K562 (cell line): ENCODE measurements at regions not wholly inside any gene's neighbourhood (a gene's known extent, or its start where the extent isn't known, plus 50 kb on each side); places are given as distances from the start of the nearest gene placed in this dataset.

ENCODE experiments used
- ATF3 ChIP-seq, 2 experiments: fragments of 450-650 bp in 1 of 2; sonication (generic) in 1 of 2; formaldehyde crosslinking in 1 of 2; IDR thresholded peaks in 1 of 2; conservative IDR thresholded peaks in 1 of 2; 2 replicates each; pipeline versions ENCODE4 v1.6.1 to v1.8.1; 2016 to 2023; ENCODE audit warnings: mild to moderate bottlenecking in 2 of 2, moderate library complexity in 2 of 2, inconsistent platforms in 1 of 2, missing genetic modification reagents in 1 of 2
- BACH1 ChIP-seq: fragments of 200-800 bp; sonication (Bioruptor generic); IDR thresholded peaks from 2 replicates; pipeline ENCODE4 v1.6.1; 2016; ENCODE audit warnings: missing genetic modification characterization, missing compliant biosample characterization
- BDP1 ChIP-seq: IDR thresholded peaks from 3 replicates; pipeline ENCODE4 v1.6.1; 2011; ENCODE audit not compliant: insufficient read length, insufficient read depth
- BRD9 ChIP-seq: fragments of 450-650 bp; IDR thresholded peaks from 2 replicates; pipeline ENCODE4 v1.6.1; 2018; ENCODE audit warnings: low read depth; ENCODE audit not compliant: partially characterized antibody
- CBFB ChIP-seq: sonication (generic); formaldehyde crosslinking; IDR thresholded peaks from 2 replicates; pipeline ENCODE4 v1.4.0; 2020; ENCODE audit warnings: mild to moderate bottlenecking, missing genetic modification reagents
- CTCFL ChIP-seq: IDR thresholded peaks from 2 replicates; pipeline ENCODE4 v1.6.1; 2011; ENCODE audit warnings: borderline replicate concordance, low read depth, mild to moderate bottlenecking, moderate library complexity, low read length; ENCODE audit not compliant: insufficient read depth, poor library complexity, severe bottlenecking
- HDAC1 ChIP-seq, 2 experiments: fragments of 450-650 bp; IDR thresholded peaks; 2 replicates each; pipeline ENCODE4 v1.6.1; 2016 to 2017; ENCODE audit warnings: inconsistent platforms in 1 of 2, mild to moderate bottlenecking in 1 of 2, moderate library complexity in 1 of 2
- HDAC3 ChIP-seq: fragments of 450-650 bp; IDR thresholded peaks from 2 replicates; pipeline ENCODE4 v1.6.1; 2018; ENCODE audit warnings: borderline replicate concordance, mild to moderate bottlenecking, moderate library complexity; ENCODE audit not compliant: partially characterized antibody
- KAT8 ChIP-seq: fragments of 450-650 bp; IDR thresholded peaks from 2 replicates; pipeline ENCODE4 v1.6.1; 2016; ENCODE audit warnings: low read depth, mild to moderate bottlenecking
- MAFF ChIP-seq: IDR thresholded peaks from 2 replicates; pipeline ENCODE4 v1.6.1; 2012; ENCODE audit warnings: low read length, improper control_type of control experiment
- NR4A1 ChIP-seq, 2 experiments: fragments of 250-450 bp in 1 of 2; fragments of 450-650 bp in 1 of 2; sonication (Bioruptor Pico) in 1 of 2; IDR thresholded peaks; 2 replicates each; pipeline versions ENCODE4 v1.4.0 to v1.6.1; 2016 to 2020; ENCODE audit warnings: mild to moderate bottlenecking in 2 of 2, missing compliant biosample characterization in 1 of 2, missing genetic modification characterization in 1 of 2, moderate library complexity in 1 of 2
- PHF20 ChIP-seq: fragments of 450-650 bp; IDR thresholded peaks from 2 replicates; pipeline ENCODE4 v1.6.1; 2018; ENCODE audit not compliant: partially characterized antibody
- TAF7 ChIP-seq: fragments of 450-650 bp; IDR thresholded peaks from 2 replicates; pipeline ENCODE4 v1.6.1; 2016; ENCODE audit warnings: missing genetic modification characterization, missing compliant biosample characterization
- TGIF2 ChIP-seq: sonication (generic); formaldehyde crosslinking; IDR thresholded peaks from 2 replicates; pipeline ENCODE4 v1.8.1; 2022; ENCODE audit warnings: mild to moderate bottlenecking, missing genetic modification reagents, moderate library complexity
- YBX1 ChIP-seq: fragments of 450-650 bp; IDR thresholded peaks from 2 replicates; pipeline ENCODE4 v1.7.1; 2016; ENCODE audit warnings: mild to moderate bottlenecking
- ZNF224 ChIP-seq: sonication (generic); formaldehyde crosslinking; IDR thresholded peaks from 2 replicates; pipeline ENCODE4 v1.8.0; 2022; ENCODE audit warnings: mild to moderate bottlenecking, missing genetic modification reagents
- ZNF24 ChIP-seq: fragments of 450-650 bp; IDR thresholded peaks from 2 replicates; pipeline ENCODE4 v1.6.1; 2016
- ZNF3 ChIP-seq: fragments of 250-450 bp; sonication (Bioruptor Pico); IDR thresholded peaks from 2 replicates; pipeline ENCODE4 v1.5.0; 2021; ENCODE audit warnings: mild to moderate bottlenecking, moderate library complexity
- TF ChIP-seq, protein P1 (sequence below): sonication (generic); formaldehyde crosslinking; IDR thresholded peaks from 2 replicates; pipeline ENCODE4 v1.8.1; 2022; ENCODE audit warnings: missing genetic modification reagents
- TF ChIP-seq, protein P2 (sequence below): sonication (generic); formaldehyde crosslinking; IDR thresholded peaks from 2 replicates; pipeline ENCODE4 v1.8.0; 2022; ENCODE audit warnings: mild to moderate bottlenecking, missing genetic modification reagents
- TF ChIP-seq, protein P3 (sequence below): conservative IDR thresholded peaks from 2 replicates; pipeline ENCODE4 v1.6.1; 2011; ENCODE audit warnings: low read depth, mild to moderate bottlenecking, low read length; ENCODE audit not compliant: control insufficient read depth

DNA sequence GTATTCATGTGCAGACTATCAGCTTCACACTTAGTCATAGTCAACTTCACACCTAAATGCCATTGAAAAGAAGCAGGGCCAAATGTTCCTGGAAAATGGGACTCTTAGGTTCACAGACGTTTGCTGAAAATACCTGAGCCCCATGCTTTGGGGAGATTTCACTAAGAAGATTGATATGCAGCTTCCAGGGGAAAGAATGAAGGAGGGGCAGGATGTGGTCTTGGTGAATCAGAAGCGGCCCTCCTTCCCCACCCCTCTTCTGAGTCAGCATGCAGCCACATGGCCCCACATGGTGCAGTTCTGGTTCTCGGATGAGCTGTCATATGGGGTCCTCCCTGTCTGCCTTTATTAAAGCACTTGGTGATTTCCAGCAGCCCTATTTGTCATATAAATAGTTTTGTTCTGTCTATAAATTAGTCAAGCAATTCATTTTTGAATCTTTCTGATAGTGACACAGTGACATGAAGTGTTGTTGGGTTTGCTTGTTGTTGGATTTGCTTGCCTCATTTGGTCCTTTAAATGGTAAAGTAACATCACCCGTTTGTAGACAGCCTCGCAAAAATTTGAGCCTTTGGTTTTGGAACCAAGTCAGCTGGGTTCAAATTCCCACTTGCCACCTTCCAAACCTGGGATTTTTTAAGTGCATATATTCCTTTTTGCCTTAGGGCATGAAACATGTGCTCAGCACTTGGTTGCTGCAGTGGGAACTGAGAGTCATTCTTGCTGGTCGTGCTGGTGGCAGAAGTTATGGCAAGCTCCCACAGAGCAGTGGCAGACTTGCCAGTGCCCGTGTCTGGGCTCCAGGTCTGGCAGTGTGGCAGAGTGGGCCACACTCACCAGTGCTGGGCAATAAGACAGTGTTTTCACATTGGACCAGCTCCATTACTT, 68.1 kb upstream of the CDK6 start (continued):
- TF ChIP-seq CBFB (CRISPR knock-in tag) (peak; percentile 80; the same call in 1 of the 2 replicates), ZNF224 (CRISPR knock-in tag) (no peak), BACH1 (tag) (peak; percentile 45; the same call in 1 of the 2 replicates), HDAC1 (IDR thresholded peaks at IDR 0.05) (peak in 1 of 2 experiments; percentile 20; a peak in 1 of 4 replicates), BRD9 (no peak), ATF3 (IDR thresholded peaks at IDR 0.05) (peak; percentile 84), ATF3 (CRISPR knock-in tag; conservative IDR thresholded peaks at IDR 0.05) (0 out of 2 replicates have a peak, but pooled peaks have one; percentile 24), HDAC3 (no peak), ZNF24 (peak; percentile 67; the same call in 1 of the 2 replicates), KAT8 (no peak), NR4A1 (CRISPR knock-in tag; IDR thresholded peaks at IDR 0.05) (0 out of 2 replicates have a peak, but pooled peaks have one; percentile 37), NR4A1 (tag; IDR thresholded peaks at IDR 0.05) (no peak), YBX1 (no peak), BDP1 (no peak), TGIF2 (CRISPR knock-in tag) (no peak), CTCFL (no peak), TAF7 (tag) (no peak), MAFF (peak; percentile 46; the same call in 1 of the 2 replicates), ZNF3 (CRISPR knock-in tag) (no peak), PHF20 (no peak)
- TF ChIP-seq, protein P1, sequence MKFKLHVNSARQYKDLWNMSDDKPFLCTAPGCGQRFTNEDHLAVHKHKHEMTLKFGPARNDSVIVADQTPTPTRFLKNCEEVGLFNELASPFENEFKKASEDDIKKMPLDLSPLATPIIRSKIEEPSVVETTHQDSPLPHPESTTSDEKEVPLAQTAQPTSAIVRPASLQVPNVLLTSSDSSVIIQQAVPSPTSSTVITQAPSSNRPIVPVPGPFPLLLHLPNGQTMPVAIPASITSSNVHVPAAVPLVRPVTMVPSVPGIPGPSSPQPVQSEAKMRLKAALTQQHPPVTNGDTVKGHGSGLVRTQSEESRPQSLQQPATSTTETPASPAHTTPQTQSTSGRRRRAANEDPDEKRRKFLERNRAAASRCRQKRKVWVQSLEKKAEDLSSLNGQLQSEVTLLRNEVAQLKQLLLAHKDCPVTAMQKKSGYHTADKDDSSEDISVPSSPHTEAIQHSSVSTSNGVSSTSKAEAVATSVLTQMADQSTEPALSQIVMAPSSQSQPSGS: no peak
- TF ChIP-seq, protein P2, sequence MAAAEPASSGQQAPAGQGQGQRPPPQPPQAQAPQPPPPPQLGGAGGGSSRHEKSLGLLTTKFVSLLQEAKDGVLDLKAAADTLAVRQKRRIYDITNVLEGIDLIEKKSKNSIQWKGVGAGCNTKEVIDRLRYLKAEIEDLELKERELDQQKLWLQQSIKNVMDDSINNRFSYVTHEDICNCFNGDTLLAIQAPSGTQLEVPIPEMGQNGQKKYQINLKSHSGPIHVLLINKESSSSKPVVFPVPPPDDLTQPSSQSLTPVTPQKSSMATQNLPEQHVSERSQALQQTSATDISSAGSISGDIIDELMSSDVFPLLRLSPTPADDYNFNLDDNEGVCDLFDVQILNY (CRISPR knock-in tag): peak; percentile 87
- TF ChIP-seq, protein P3, sequence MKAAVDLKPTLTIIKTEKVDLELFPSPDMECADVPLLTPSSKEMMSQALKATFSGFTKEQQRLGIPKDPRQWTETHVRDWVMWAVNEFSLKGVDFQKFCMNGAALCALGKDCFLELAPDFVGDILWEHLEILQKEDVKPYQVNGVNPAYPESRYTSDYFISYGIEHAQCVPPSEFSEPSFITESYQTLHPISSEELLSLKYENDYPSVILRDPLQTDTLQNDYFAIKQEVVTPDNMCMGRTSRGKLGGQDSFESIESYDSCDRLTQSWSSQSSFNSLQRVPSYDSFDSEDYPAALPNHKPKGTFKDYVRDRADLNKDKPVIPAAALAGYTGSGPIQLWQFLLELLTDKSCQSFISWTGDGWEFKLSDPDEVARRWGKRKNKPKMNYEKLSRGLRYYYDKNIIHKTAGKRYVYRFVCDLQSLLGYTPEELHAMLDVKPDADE: no peak
